Activated B cell treated with CpG ODN at 0.5 μM for 24 hours (primary cell): ENCODE measurements at regions not wholly inside any gene's neighbourhood (a gene's known extent, or its start where the extent isn't known, plus 50 kb on each side); places are given as distances from the start of the nearest gene placed in this dataset.

Experiments used
- ATAC-seq: fragments of 200-7000 bp; cut with Tn5 transposase; one replicate; pipeline ENCODE4 v1.10.0; 2021; ENCODE audit warnings: low read depth, mild to moderate bottlenecking, moderate library complexity
- CTCF ChIA-PET: fragments of 350-600 bp; sonication (Branson Sonifier 250); formaldehyde crosslinking; loops from one replicate; lab custom pipeline; 2021; ENCODE audit warnings: antibody characterized with exemption; lab: Charles Lee
- POLR2A ChIA-PET: fragments of 350-600 bp; sonication (Branson Sonifier 250); formaldehyde crosslinking; loops from one replicate; lab custom pipeline; 2021; ENCODE audit warnings: antibody characterized with exemption; lab: Charles Lee
- DNase-seq: peaks from one replicate; pipeline ENCODE4 v3.0.0; 2022
- H3K27ac Mint-ChIP-seq: one replicate; pipeline ENCODE4 v1.8.0; 2020; ENCODE audit warnings: mixed read lengths
- H3K27me3 Mint-ChIP-seq: one replicate; pipeline ENCODE4 v1.8.0; 2021; ENCODE audit warnings: mixed read lengths
- H3K36me3 Mint-ChIP-seq: one replicate; pipeline ENCODE4 v1.8.0; 2021; ENCODE audit warnings: low read depth, mixed read lengths
- H3K4me1 Mint-ChIP-seq: one replicate; pipeline ENCODE4 v1.8.0; 2021; ENCODE audit warnings: mixed read lengths
- H3K4me3 Mint-ChIP-seq: one replicate; pipeline ENCODE4 v1.8.0; 2020; ENCODE audit warnings: mild to moderate bottlenecking, mixed read lengths
- H3K9me3 Mint-ChIP-seq: one replicate; pipeline ENCODE4 v1.8.0; 2020; ENCODE audit warnings: mixed read lengths
- intact Hi-C: fragments of 100-400 bp; cut with micrococcal nuclease; formaldehyde crosslinking; loops from one replicate; pipeline ENCODE4 v1.15.1; 2024
- TF ChIP-seq, protein P1 (sequence below): fragments of 200-600 bp; IDR thresholded peaks from one replicate; pipeline ENCODE4 v1.8.0; 2022; ENCODE audit warnings: antibody characterized with exemption, mild to moderate bottlenecking

GRCh38 chr7:116431787-116432526, 67.6 kb upstream of the CAV2 start:
- POLR2A ChIA-PET: no interaction called here
- TF ChIP-seq, protein P1, sequence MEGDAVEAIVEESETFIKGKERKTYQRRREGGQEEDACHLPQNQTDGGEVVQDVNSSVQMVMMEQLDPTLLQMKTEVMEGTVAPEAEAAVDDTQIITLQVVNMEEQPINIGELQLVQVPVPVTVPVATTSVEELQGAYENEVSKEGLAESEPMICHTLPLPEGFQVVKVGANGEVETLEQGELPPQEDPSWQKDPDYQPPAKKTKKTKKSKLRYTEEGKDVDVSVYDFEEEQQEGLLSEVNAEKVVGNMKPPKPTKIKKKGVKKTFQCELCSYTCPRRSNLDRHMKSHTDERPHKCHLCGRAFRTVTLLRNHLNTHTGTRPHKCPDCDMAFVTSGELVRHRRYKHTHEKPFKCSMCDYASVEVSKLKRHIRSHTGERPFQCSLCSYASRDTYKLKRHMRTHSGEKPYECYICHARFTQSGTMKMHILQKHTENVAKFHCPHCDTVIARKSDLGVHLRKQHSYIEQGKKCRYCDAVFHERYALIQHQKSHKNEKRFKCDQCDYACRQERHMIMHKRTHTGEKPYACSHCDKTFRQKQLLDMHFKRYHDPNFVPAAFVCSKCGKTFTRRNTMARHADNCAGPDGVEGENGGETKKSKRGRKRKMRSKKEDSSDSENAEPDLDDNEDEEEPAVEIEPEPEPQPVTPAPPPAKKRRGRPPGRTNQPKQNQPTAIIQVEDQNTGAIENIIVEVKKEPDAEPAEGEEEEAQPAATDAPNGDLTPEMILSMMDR: no peak
- Mint-ChIP-seq H3K36me3 (no peaks in the 10 kb centered on the region), H3K27me3 (peaks cover 8% of the 10 kb centered on the region), H3K4me3 (no peak overlapping the region), H3K27ac (no peak overlapping the region), H3K9me3 (no peaks in the 10 kb centered on the region), H3K4me1 (no peaks in the 10 kb centered on the region)
- CTCF ChIA-PET: no interaction called here
- DNase-seq: no peak
- no peak for ATAC-seq
- intact Hi-C loops: no loop called here

GRCh38 chr7:116432527-116432916, 67.0 kb upstream of the CAV2 start:
- DNase-seq (no peak), ATAC-seq (no peak)
- ChIA-PET CTCF (no interaction called here), POLR2A (no interaction called here)
- Mint-ChIP-seq H3K36me3 (no peaks in the 10 kb centered on the region), H3K4me3 (no peak overlapping the region), H3K4me1 (no peaks in the 10 kb centered on the region), H3K27ac (no peak overlapping the region), H3K9me3 (no peaks in the 10 kb centered on the region), H3K27me3 (peaks cover 8% of the 10 kb centered on the region)
- intact Hi-C loops: no loop called here
- TF ChIP-seq, protein P1: no peak

DNA sequence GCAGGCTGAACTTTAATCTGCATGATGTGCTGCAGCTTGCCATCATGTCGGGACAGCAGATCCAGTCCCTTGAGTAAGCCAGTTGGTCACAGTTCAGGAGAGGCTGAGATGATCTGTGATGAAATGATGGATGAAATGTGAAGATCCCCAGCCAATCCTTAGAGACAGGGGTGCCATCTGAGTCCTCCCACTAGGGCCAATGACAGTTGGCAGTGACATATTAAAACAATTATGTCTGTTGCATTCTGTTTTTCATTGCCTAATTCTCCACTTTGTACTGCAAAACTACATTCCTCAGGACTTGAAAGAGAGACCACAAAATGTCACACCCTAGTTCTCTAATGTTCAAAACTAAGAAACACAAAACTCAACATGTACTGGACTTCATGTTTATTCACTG, 66.3 kb upstream of the CAV2 start:
- Mint-ChIP-seq H3K27me3 (peaks cover 8% of the 10 kb centered on the region), H3K4me1 (no peaks in the 10 kb centered on the region), H3K4me3 (no peak overlapping the region), H3K36me3 (no peaks in the 10 kb centered on the region), H3K9me3 (no peaks in the 10 kb centered on the region), H3K27ac (no peak overlapping the region)
- ChIA-PET POLR2A (no interaction called here), CTCF (no interaction called here)
- TF ChIP-seq, protein P1: no peak
- intact Hi-C loops: no loop called here
- ATAC-seq (no peak), DNase-seq (no peak)

- H3K27ac Mint-ChIP-seq: no peak overlapping the region
- POLR2A ChIA-PET: no interaction called here
Measured at GRCh38 chr7:116434820-116435341, 64.7 kb upstream of the CAV2 start.

DNA sequence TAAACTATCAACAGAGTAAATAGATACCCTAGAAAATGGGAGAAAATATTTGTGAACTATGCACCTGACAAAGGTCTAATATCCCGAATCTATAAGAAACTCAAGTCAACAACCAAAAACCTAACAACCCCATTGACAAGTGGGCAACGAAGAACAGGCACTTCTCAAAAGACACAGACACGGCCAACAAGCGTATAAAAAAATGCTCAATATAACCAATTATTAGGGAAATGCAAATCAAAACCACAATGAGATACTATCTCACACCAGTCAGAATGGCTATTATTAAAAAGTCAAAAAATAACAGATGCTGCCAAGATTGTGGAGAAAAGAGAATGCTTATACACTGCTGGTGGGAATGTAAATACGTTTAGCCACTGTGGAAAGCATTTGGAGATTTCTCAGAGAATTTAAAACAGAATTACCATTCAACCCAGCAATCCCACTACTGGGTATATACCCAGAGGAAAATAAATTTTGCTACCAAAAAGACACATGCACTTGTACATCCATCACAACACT, 63.2 kb upstream of the CAV2 start:
- Mint-ChIP-seq H3K27me3 (peaks cover 8% of the 10 kb centered on the region), H3K36me3 (no peaks in the 10 kb centered on the region), H3K27ac (no peak overlapping the region), H3K9me3 (no peaks in the 10 kb centered on the region), H3K4me1 (no peaks in the 10 kb centered on the region), H3K4me3 (no peak overlapping the region)
- DNase-seq (no peak), ATAC-seq (no peak)
- ChIA-PET POLR2A (no interaction called here), CTCF (no interaction called here)
- intact Hi-C loops: no loop called here
- TF ChIP-seq, protein P1: no peak

More at GRCh38 chr7:116434820-116435341, 64.7 kb upstream of the CAV2 start:
- intact Hi-C loops: no loop called here
- TF ChIP-seq, protein P1: no peak
- Mint-ChIP-seq H3K9me3 (no peaks in the 10 kb centered on the region), H3K4me1 (no peaks in the 10 kb centered on the region), H3K4me3 (no peak overlapping the region), H3K27me3 (peaks cover 8% of the 10 kb centered on the region), H3K36me3 (no peaks in the 10 kb centered on the region)
- ATAC-seq (no peak), DNase-seq (no peak)
- CTCF ChIA-PET: no interaction called here
